Right atrium auricular region (tissue), 2 donors: ENCODE measurements at regions not wholly inside any gene's neighbourhood (a gene's known extent, or its start where the extent isn't known, plus 50 kb on each side); places are given as distances from the start of the nearest gene placed in this dataset.

ENCODE experiments used
- DNase-seq: peaks from one replicate; pipeline ENCODE4 v3.0.0-alpha.2; 2019; ENCODE audit warnings: low spot score
- H3K27ac ChIP-seq, 2 donors: fragments of 200-600 bp; sonication (generic); 1 replicate in 1 of 2; 2 replicates in 1 of 2; pipeline ENCODE4 v1.5.1; 2016 to 2019
- H3K27me3 ChIP-seq, 2 donors: fragments of 200-600 bp; sonication (generic); one replicate each; pipeline versions ENCODE4 v1.5.1 to v1.6.0; 2017 to 2019
- H3K36me3 ChIP-seq: fragments of 200-600 bp; sonication (generic); one replicate; pipeline ENCODE4 v1.5.1; 2016
- H3K4me1 ChIP-seq, 2 donors: fragments of 200-600 bp; sonication (generic); one replicate each; pipeline versions ENCODE4 v1.5.1 to v1.6.0; 2017 to 2019
- H3K4me3 ChIP-seq, 2 donors: fragments of 200-600 bp; sonication (generic); 1 replicate in 1 of 2; 2 replicates in 1 of 2; pipeline ENCODE4 v1.5.1; 2017 to 2019; ENCODE audit warnings: mild to moderate bottlenecking in 1 of 2, moderate library complexity in 1 of 2
- H3K9me3 ChIP-seq, 2 donors: fragments of 200-600 bp; sonication (generic); one replicate each; pipeline ENCODE4 v1.5.1; 2019
- TF ChIP-seq, protein P1 (sequence below), 2 donors: fragments of 200-600 bp; sonication (generic); IDR thresholded peaks; one replicate each; pipeline ENCODE4 v1.5.1; 2019; ENCODE audit warnings: antibody characterized with exemption in 2 of 2

DNA sequence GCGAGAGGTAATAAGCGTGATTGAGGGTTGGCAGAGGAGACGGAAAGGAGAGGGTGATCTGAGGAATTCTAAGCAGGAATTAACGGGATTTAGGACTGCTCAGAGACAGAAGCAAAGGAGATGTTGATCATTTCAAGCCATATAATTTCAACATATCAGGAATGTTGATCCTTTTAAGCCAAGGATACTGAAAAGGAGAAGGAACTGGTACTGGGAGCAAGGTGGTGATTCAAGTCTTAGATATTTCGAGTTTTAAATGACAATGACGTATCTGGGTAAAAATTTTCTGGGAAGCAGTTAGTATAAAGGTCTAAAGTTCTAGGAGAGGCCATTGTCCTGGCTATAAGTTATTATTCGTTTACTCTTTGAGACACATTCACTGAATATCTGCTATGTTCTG, 91.3 kb upstream of the OGFRL1 start:
- no peak overlapping the region for H3K4me3 ChIP-seq
- H3K27ac ChIP-seq: no peak overlapping the region
- H3K4me1 ChIP-seq: no peaks in the 10 kb centered on the region
- H3K36me3 ChIP-seq: no peaks in the 10 kb centered on the region
- H3K9me3 ChIP-seq: no peaks in the 10 kb centered on the region
- no peak for DNase-seq
- no peaks in the 10 kb centered on the region for H3K27me3 ChIP-seq
- TF ChIP-seq, protein P1, sequence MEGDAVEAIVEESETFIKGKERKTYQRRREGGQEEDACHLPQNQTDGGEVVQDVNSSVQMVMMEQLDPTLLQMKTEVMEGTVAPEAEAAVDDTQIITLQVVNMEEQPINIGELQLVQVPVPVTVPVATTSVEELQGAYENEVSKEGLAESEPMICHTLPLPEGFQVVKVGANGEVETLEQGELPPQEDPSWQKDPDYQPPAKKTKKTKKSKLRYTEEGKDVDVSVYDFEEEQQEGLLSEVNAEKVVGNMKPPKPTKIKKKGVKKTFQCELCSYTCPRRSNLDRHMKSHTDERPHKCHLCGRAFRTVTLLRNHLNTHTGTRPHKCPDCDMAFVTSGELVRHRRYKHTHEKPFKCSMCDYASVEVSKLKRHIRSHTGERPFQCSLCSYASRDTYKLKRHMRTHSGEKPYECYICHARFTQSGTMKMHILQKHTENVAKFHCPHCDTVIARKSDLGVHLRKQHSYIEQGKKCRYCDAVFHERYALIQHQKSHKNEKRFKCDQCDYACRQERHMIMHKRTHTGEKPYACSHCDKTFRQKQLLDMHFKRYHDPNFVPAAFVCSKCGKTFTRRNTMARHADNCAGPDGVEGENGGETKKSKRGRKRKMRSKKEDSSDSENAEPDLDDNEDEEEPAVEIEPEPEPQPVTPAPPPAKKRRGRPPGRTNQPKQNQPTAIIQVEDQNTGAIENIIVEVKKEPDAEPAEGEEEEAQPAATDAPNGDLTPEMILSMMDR (IDR thresholded peaks at IDR 0.05): no peak

DNA sequence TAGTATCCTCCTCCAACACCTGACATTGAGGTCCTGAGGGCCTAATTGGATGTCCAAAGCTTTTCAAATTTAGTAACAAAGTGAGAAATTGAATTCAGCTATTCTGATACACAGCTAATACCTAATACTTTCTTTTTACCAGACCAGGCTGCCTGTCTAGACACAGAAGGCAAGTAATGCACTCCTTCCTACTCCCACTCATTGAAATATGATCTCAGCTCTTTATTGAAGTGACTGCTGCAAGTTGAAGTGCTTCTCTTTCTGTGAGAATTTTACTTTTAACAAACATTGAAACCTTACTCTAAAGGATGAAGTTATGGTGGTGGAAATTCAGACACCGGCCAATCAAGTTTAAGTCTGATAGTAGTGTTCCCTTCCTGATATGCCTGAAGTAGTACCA, 90.8 kb upstream of the OGFRL1 start:
- TF ChIP-seq, protein P1 (IDR thresholded peaks at IDR 0.05): no peak
- DNase-seq: no peak
- Histone ChIP-seq H3K27me3 (no peaks in the 10 kb centered on the region), H3K9me3 (no peaks in the 10 kb centered on the region), H3K27ac (no peak overlapping the region), H3K4me1 (no peaks in the 10 kb centered on the region), H3K36me3 (no peaks in the 10 kb centered on the region), H3K4me3 (no peak overlapping the region)

DNA sequence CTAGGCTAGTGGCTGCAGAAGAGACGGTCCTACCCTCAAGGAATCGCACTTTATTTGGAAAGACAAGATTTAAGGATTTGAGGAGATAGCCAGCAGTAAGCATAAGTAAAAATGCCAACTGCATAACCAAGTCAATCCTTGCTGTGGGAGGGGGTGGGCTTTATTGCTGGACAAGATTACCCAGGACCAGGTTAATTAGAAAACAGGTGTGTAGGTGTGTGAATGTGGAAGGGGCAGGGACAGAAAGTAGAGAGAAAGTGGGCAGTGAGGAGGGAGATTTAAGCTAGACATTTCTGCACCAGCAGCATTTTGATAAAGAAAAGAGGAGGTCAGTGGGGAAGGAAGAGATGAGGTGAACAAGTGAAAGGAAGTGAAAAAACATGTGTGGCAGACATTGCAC, 89.7 kb upstream of the OGFRL1 start:
- H3K9me3 ChIP-seq: no peaks in the 10 kb centered on the region
- H3K27me3 ChIP-seq: no peaks in the 10 kb centered on the region
- no peak overlapping the region for H3K27ac ChIP-seq
- no peaks in the 10 kb centered on the region for H3K36me3 ChIP-seq
- DNase-seq: no peak
- H3K4me3 ChIP-seq: no peak overlapping the region
- TF ChIP-seq, protein P1 (IDR thresholded peaks at IDR 0.05): no peak
- no peaks in the 10 kb centered on the region for H3K4me1 ChIP-seq

DNA sequence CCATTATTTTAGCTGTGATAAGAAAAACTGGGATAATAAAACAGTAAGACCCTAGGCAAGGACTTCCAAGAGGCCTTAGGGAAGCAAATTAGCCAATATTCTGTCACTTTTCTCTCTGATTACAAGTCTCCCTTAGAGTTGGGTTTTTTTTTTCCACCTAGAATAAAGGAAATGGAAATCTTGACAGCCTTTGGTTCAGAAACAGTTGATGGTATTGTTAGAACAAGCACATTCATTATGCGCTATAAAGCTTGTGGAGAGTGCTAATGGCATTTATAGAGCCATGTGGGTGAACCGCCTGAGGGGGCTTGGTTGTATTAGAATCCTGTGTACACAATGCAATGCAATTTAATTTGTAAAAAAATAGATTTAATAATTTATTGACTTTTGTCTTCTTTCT, 88.9 kb upstream of the OGFRL1 start:
- Histone ChIP-seq H3K36me3 (no peaks in the 10 kb centered on the region), H3K4me3 (no peak overlapping the region), H3K27ac (no peak overlapping the region), H3K4me1 (no peaks in the 10 kb centered on the region), H3K9me3 (no peaks in the 10 kb centered on the region), H3K27me3 (no peaks in the 10 kb centered on the region)
- DNase-seq: no peak
- TF ChIP-seq, protein P1 (IDR thresholded peaks at IDR 0.05): no peak

DNA sequence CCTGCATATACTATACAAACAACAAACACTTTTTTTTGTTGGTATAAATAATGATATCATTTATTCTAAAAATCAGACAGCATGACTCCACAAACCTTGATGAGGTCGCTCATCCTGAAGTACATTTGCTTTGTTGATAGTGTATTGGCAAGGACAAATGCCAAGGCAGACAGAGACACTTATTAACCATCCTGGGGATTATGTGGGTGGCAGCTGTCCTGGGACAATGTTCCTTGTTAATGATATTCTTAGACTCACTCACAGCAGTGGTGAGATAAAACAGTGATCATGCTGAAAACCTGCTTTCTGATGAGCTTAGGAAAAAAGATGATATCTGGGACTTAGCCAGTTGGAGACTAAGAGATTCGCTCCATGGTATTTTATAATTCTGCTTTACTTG, 85.4 kb upstream of the OGFRL1 start:
- H3K27me3 ChIP-seq: no peaks in the 10 kb centered on the region
- TF ChIP-seq, protein P1 (IDR thresholded peaks at IDR 0.05): no peak

DNA sequence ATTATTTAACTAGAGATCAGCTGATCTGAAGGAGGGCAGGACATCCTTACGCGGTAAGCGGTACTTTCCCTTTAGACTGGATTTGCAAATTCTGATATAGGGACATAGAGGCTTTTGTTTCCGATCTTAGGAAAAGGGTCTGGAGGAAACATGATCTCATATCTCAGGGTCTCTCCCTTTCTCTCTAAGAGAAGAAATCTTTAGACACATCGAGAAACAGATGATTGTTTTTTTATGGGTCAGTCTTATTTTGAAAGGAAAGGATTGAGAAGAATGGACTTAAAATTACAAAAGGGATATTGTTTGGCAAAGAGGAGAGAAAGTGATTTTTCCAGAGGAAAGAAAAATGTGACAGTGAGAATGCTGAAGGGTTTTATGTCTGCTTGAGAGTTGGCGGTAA, 83.9 kb upstream of the OGFRL1 start:
- no peak overlapping the region for H3K27ac ChIP-seq
- no peaks in the 10 kb centered on the region for H3K27me3 ChIP-seq
- H3K36me3 ChIP-seq: no peaks in the 10 kb centered on the region
- no peak for DNase-seq
- H3K4me1 ChIP-seq: no peaks in the 10 kb centered on the region
- TF ChIP-seq, protein P1 (IDR thresholded peaks at IDR 0.05): no peak
- no peaks in the 10 kb centered on the region for H3K9me3 ChIP-seq
- H3K4me3 ChIP-seq: no peak overlapping the region

More for the DNA sequence above, 85.4 kb upstream of the OGFRL1 start:
- Histone ChIP-seq H3K9me3 (no peaks in the 10 kb centered on the region), H3K36me3 (no peaks in the 10 kb centered on the region), H3K4me3 (no peak overlapping the region), H3K27ac (no peak overlapping the region), H3K4me1 (no peaks in the 10 kb centered on the region)
- no peak for DNase-seq
